HG02885 (cell line): ENCODE measurements at regions not wholly inside any gene's neighbourhood (a gene's known extent, or its start where the extent isn't known, plus 50 kb on each side); places are given as distances from the start of the nearest gene placed in this dataset.
"Not testable (repeated sequence)": the region's sequence is repeated elsewhere in the genome, so short reads cannot be mapped to it uniquely, and the experiment has no call there.

Source experiments
- ATAC-seq: cut with Tn5 transposase; IDR thresholded peaks from one replicate; pipeline ENCODE4 v1.9.1; 2021; ENCODE audit warnings: mild to moderate bottlenecking; ENCODE audit not compliant: unreplicated experiment, poor library complexity

GRCh38 chr3:87797872-87798566 lies 260.8 kb downstream of the CGGBP1 start:
- no peak for ATAC-seq

DNA sequence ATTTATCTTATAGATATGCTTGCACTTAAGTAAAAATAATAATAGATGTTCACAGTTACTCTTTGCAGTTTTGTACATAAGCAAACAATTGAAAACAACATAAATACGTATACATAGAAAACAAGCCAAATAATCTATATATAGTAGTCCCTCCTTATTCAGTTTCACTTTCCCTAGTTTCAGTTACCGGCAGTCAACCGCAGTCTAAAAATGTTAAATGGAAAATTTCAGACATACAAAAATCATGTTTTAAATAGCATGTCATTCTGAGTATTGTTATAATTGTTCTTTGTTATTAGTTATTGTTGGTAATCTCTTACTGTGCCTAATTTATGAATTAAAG lies 262.0 kb downstream of the CGGBP1 start:
- no peak for ATAC-seq

- no peak for ATAC-seq
Measured at GRCh38 chr3:87796137-87796842, 262.5 kb downstream of the CGGBP1 start.

- no peak for ATAC-seq
Measured at GRCh38 chr3:87795701-87796100, 263.1 kb downstream of the CGGBP1 start.

GRCh38 chr3:87793337-87793877 lies 265.4 kb downstream of the CGGBP1 start:
- no peak for ATAC-seq

DNA sequence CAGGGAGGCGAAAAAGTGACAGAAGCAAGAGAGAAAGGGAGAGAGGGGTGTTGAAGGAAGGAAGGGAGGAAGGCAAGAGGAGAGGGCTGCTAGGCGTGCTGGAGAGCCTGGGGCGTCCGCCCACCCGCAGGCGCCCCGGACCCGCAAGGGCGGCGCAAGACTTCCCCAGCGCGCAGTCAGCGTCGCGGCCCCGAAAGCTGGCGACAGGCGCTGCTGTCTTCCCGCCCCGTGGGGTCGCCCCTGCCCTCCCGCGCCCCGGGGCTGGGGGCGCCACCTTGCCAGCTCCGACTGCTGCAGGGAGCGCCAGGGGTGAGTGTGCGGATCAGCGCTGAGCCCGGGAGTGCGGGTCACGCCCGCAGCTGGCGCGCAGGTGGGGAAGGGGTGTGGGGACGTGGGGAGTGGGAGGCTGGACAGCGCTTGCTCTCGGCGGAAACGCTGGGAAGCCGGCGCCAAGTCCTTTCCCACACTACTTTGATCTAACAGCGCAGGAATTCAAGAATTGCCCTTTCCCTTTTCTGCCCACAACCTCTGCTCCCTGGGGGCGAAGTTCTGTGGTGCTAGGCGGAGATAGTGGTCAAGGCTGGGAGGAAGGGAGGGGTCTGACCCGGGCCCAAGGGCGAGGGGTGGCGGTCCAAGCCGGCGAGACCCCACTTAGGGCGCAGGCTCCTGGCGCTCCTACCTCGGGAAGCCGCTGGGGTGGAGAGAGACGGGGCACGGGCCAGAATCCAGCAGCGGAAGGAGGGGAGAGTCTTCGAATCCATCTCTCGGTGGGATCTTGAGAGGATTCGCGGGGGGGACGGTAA lies 266.1 kb downstream of the CGGBP1 start, which contains the start of gene HTR1F:
TSS of gene HTR1F (plus strand) at position 173 of the 803 bp plus-strand sequence.
- ATAC-seq = no peak

DNA sequence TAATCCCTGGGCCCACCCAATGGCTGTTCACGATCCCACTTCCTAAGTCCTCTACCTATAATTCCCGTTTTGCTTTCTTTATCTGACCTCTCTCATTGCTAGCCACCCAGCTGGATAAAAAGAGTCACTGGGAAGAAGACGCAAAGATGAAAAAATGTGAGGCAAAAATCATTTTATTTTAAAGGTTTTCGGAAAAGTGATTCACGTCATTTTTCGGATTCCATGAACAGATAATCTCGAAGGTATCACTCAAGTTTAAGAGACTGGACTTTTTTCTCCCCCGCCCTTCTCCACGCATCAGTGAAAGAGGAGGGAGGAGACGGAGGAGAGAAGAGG lies 266.6 kb downstream of the CGGBP1 start:
- no peak for ATAC-seq

DNA sequence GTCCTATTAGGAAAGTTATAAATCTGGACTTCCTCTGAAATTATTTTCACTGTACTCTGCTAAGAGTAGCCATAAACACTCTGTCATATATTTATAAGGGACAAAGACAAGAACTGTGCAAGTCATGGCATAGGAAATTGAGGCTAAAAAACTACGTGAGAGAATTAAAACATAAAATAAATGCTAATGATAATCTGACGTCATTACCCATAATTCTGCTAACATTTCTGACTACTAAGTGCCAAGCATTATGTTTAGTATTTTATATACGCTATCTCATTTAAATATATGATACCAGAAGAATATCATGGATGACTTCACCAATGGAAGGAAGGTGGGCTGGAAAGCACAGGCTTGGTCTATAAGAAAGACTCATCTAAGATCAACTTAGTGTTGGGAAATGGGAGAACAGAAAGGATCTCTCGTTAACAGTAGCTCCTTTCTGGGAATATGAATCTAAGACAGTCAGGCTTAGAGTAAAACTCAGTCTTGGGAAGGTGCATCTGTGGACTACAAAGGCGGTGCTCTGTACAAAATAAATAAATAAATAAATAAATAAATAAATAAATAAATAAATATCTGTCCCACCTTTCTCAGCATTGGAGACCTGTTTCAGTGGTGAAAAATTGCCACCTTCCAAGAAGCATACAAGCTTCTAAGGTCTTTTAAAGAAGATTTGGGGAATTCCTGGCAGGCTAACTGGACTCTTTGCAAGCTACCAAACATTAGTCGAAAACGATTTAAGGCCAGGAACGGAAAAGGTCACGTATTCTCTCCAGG lies 267.4 kb downstream of the CGGBP1 start:
- ATAC-seq = no peak

DNA sequence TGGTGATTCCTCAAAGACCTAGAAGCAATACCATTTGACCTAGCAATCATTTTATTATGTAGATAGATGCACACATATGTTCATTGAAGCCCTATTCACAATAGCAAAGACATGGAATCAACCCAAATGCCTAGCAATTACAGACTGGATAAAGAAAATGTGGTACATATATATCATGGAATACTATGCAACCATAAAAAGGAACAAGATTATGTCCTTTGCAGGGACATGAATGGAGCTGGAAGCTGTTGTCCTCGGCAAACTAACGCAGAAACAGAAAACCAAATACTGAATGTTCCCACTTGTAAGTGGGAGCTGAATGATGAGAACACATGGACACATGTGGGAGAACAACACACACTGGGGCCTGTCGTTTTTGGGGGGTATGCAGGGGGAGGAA lies 269.8 kb downstream of the CGGBP1 start:
- ATAC-seq = not testable (repeated sequence)

DNA sequence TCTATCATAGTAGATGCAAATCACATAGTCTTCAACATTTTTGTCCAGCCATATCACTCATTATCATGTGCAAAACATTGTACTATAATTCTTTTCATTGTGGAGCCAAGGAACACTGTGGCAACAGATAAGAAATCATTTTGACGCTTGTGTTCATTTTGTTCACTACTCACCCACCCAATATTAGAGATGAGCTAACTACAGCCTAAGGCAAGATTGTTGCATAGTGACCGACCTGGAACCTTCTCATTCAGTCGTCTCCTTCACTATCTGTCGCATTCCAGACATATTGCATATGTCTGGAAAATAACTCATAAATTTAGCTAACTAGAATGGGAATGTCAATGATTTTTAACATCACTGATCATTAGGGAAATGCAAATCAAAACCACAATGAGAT lies 270.3 kb downstream of the CGGBP1 start:
- ATAC-seq = no peak

- no peak for ATAC-seq
Measured at GRCh38 chr3:87780811-87781210, 278.0 kb downstream of the CGGBP1 start.

- no peak for ATAC-seq
Measured at GRCh38 chr3:87778876-87779275, 279.9 kb downstream of the CGGBP1 start.

GRCh38 chr3:87771337-87772192 lies 287.2 kb downstream of the CGGBP1 start:
- ATAC-seq = peak; percentile 99

DNA sequence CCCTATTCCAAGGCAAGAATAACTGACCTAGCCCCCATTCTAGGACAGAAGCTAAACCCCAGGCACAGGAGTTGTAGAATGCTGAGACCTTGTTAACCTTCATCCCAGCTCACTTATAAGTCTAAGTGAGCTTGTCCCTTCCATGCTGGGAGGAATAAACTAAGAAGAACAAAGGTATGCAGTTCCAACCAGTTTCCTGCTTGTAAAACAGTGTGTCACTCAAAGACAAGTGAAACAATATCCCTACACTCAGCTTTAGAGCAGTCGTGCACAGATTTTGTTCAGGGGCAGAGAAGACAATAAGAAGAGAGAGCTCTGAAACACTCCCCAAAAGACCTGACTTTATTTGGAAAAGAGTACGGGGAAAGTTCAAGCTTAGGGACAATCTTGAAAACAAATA lies 292.1 kb downstream of the CGGBP1 start:
- no peak for ATAC-seq

DNA sequence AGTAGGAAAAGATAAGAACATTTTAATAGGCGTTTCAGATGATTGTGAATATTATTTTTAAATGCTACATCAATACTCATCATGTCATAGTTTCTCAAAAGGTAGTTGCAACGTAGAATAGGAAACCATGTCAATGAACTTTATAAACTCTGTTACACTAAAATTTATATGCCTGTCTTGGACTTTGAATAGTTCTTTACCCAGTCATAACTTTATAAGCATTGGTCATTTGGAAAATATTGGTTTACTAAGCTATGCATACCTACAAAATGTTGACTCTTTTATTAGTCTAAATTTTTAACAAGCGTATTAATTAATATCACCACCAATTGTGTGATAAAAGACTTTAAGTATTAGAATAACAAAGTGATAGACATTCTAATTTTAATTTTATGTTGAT lies 293.5 kb downstream of the CGGBP1 start:
- no peak for ATAC-seq

DNA sequence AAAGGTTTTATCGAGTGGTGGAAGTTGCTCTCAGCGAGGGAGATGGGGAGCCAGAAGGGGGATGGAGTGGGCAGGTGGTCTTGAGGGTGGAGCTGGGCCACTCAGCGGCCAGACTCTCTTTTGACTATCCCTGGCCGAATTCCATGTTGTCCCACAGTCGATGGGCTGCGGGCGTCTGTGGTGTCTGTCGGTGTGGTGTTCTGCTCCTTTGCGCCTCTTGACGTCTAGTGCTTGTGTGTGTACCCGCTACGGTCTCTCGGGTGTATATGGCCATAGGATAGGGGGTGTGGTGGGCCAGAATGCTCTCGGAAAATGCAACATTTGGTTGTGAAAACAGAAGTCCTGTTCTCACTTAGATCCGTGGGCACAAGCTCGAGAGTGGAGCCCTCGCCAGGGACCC lies 297.0 kb downstream of the CGGBP1 start:
- ATAC-seq = no peak

DNA sequence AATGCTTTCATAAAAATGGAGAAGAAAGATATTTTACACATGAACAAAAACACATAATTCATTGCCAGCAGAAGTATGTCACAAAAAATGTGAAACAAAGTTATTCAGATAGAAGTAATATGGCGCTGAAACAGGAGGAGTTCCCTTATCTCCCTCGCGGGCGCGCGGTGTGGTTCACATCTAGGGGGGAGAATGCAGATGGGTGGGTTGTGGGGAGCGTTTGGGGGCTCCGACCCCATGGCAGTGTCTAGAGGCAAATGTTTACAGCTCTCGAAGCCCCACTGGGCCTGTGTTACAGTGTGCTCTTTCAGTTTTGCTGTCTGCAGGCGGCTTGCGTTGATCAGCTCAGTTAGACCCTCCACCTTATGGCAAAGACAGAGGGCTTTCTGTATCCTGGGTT lies 297.5 kb downstream of the CGGBP1 start:
- no peak for ATAC-seq

- ATAC-seq = no peak
Measured at GRCh38 chr3:87756616-87757015, 302.2 kb downstream of the CGGBP1 start.

- no peak for ATAC-seq
Measured at GRCh38 chr3:87755852-87756251, 303.0 kb downstream of the CGGBP1 start.
